HG03175 (cell line): ENCODE measurements at regions not wholly inside any gene's neighbourhood (a gene's known extent, or its start where the extent isn't known, plus 50 kb on each side); places are given as distances from the start of the nearest gene placed in this dataset.
"Not testable (repeated sequence)": the region's sequence is repeated elsewhere in the genome, so short reads cannot be mapped to it uniquely, and the experiment has no call there.

Source experiments
- ATAC-seq: cut with Tn5 transposase; IDR thresholded peaks from one replicate; pipeline ENCODE4 v1.9.1; 2021; ENCODE audit warnings: mild to moderate bottlenecking, moderate library complexity; ENCODE audit not compliant: unreplicated experiment

DNA sequence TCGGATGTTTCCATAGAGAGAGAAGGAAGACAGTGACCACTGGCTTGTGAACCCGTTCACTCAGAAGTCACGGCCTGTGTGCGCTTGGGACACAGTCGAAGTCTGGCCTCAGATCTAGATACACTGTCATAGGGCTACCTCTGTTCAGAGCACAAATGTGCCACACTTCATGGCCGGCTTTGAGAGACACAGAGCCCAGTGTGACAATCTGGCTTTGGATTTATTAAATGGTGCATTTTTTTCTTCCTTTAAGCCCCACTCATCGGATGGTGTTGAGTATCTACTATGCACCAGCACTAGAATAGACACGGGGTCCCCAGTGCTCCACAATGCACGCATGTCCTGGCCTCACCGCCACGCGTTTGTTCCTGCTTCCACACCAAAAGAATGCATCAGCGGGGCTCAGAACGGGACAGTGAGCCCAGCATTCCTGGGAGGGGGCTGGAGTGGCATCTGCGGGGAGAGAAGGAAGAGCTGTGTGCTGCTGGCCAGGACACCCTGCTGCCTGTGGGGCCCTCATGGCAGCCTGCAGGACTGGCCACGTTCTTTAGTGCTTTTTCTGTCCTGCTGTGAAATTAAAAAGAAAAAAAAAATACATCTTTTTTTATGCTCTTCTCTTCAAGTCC, 738.9 kb upstream of the SALL3 start:
- no peak for ATAC-seq

DNA sequence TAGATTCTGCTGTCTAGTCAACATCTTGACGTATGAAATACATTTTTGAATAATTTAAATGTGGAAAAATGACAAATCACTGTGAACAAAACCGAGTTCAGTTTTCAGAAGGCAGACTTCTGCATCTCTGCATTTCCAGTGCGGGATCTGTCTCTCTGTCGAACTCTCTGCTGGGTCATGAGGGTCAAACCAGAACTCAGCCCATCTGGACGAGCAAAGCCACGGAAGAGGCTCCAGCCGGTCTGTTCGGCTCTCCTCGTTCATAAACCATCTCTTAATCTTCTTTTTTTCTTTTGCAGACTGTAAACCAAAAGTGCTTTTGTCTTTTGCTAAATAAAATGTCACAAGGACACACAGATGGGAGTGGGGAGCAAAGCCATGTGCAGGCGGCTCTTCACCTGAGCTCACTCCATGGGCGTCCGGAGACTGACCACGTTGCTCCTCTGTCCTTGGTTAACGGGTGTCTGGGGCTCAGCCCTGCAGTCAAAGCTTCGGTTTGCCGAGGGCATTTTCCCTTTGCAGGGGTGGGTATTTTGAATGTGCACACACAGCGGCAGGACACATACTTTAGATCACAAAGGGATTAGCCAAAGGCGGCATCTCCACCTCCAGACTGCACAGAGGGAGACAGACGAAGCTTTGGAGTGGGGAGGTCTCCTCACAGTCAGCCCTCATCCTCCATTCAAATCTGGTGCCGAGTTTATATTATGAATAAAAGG, 737.9 kb upstream of the SALL3 start:
- no peak for ATAC-seq

DNA sequence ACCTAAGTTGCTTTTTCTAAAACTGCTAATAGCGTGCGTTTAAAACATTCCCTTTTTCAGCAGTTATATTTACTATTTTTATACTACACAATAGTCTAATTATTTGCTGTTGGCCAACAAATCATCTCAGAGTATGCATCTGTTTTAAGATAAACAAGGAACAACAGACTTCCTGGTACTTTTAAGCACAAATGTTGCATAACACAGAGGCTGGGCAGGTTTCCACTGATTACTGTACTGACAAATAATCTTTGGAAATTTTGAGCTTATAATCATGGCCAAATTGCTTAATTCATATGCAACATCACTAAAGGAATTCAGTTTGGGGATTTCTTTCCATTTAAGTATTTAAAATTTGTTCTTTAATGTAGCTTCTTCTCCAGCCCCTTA, 737.4 kb upstream of the SALL3 start:
- ATAC-seq = no peak

DNA sequence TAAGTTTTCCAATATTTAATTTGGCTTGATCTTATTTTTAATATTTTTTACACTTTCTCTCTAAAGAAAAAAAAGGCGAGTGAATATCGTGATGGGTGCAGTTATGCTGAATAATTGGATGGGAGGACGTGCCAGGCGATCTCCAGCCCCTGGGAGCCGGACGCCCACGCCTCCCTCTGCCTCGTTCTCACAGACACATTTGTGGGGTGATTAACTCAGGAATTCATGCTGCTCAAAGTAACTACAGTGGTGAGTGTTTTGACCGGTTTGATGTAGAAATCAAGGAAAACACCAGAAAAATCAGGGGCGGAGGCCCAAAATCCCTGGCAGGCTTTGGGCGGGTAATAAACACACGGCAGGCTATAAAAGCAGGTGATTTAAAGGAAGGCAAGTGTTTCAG, 736.8 kb upstream of the SALL3 start:
- ATAC-seq = no peak

DNA sequence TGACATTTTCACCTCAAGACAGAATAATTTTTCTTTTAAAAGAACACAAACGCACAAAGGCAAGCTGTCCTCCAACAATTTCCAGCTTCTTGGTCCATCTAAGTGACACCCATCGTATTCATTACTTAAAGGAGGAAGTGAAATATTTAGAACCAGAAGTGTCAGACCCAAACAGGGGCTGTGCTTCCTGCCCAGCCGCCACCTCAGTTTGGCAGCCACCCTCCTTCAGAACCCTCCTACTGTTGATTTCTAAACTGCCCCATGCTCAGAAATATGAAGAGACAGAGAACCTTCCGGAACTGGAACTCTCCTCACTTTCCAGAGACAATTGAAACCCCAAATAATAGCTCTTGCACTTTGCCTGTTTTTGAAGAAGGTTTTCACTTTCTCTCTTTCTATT, 734.8 kb upstream of the SALL3 start:
- ATAC-seq = no peak

DNA sequence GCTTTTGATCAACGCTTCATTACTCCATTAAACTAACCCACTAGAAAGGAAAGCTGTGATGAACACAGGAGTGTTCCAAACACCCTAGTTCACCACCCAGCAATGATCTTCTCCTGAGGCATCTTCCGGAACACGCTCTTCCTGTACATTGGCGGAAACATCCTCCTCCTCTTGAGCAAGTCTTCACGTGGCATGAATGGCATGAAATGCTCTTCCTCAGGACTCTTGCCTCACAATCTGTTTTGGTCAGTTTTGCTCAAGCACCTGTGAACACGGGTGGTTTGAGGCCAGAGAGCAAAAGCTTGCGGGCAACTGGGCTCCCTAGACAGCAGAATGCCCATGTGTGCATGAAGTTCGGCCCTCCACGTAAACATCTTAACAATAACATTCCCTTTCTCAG, 734.2 kb upstream of the SALL3 start:
- ATAC-seq = no peak

DNA sequence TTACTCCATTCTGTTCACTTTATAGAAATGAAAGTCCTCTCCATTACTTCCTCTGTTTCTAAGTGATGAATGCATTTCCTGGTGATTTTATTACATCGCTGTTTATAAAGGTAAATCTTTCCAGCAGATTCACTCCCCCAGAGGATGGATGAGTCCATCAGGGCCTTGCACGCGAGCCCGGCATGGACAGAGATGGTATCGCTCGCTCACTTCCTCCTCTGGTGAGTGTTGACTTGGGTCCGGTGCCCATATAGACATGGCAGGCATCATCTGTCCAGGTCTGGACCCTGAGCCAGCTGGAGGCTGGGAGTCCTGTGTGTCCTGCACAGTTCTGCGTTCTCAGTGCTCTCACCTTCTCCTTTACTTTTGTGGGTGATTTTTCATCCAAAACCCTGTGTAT, 733.6 kb upstream of the SALL3 start:
- ATAC-seq = no peak

DNA sequence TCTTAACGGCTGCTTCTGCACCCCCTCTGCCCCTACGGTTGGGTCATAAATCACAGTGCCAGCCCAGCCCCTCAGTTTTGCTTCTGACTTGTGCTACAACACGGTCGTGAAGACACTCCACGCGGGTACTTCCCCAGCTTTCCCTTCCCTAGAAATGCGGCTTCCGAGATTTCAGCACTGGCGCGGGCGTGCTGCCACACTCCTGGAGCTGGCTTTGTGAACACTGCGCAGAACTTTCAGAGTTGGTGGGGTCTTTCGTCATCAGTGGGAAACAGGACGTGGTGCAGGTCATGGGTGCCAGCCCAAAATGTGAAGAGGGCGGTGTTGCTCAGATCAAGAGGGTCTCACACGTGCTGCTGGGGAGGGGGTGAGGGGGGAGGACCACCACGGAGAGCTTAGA, 733.0 kb upstream of the SALL3 start:
- ATAC-seq = no peak

DNA sequence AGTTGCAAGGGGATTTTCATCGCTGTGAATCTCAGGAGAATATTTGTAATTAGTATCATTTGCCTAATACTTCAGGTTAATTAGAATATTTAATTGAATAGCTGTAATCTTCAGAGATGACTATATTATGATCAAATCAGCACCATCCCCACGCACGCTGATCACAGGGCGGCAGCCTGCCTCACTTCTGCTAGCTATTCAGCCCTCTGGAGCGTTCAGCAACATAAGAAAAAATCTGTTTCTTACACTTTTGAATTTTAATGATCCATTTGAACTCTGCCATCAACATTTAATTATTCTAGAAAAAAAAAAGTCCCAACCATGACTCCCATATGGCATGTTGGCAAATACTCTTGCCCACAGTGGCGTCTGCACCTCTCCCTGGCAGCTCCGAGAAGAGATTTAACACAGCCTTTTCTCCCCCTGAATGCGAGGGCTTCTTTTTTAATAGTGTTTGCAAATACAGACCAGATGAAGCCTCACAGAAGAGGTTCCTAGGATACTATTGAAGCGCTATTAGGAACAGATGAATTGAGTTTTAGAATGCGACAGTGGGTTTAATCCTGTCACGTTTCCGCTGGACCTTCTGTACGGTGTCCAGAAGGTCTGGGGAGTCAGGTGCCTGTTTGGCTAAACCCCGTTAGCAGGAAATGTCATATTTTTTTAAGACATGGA, 731.9 kb upstream of the SALL3 start:
- no peak for ATAC-seq

DNA sequence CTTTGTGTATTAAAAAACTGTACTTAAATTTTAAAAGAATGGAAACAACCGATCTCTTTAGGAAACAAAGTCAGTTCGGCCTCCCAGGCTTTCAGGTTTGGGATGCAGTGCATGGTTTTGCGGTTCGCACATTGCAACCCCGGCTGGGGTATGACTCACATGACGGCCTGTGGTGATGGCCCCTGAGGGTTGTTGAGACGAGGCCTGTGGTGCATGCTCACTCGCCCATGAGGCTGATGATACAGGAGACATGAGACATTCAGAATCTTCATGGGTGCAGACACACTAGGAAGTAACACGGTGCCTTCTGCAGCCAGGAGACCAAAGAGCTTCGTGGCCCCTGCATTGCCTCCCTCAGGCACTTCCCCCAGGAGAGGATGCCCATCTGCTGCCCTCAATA, 724.6 kb upstream of the SALL3 start:
- no peak for ATAC-seq

DNA sequence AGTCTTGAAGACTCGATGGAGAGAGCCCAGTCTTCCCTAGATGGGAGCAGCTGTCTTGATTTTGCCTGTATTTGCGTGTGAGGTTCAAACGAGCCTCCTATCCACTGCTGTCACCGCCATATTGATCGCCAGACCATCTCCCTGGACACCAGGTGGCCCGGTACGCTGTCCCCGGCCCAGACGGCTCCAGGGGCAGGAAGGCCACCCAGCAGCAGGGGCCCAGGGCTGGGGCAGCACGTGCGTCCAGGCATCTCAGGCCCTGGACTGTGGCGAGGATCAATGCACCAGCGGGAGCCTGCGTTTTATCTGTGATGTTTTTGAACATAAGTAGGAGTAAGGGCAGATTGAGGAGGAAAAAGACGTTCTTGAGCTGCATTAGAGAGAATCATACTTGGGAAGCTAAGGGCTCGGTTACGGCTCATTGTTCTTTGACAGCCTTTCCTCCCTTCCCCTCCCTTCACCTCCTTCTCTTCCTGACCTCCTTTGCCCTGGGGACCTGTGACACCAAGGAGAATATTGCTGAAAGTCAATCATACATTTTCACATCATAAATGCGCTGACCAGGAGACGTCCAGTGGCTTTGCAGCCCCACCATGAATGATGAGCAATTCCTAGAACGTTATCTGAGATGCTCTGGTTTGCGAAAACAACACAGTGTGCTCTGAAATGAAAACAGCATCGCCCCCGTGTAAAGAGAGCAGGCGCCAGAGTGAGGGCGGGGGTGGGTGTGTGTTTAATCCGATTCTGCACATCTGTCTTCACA, 711.2 kb upstream of the SALL3 start:
- ATAC-seq = no peak

DNA sequence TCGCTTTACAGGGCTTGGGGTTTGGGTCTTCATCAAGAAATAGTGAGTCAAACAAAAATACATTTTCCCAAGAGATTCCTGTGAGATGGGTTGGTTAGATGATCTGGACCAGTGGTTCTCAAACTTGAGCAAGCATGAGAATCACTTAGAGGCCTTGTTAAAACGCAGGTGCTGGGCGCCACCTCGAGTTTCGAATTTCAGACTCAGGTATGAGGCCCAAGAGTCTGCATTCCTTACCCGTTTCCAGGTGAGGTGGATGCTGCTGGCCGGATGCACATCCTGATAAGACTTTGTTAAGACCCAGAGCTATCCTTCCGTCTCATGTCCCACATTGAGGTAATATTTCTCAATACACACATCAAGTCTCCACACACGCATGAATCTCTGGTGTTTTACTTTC, 707.8 kb upstream of the SALL3 start:
- no peak for ATAC-seq

DNA sequence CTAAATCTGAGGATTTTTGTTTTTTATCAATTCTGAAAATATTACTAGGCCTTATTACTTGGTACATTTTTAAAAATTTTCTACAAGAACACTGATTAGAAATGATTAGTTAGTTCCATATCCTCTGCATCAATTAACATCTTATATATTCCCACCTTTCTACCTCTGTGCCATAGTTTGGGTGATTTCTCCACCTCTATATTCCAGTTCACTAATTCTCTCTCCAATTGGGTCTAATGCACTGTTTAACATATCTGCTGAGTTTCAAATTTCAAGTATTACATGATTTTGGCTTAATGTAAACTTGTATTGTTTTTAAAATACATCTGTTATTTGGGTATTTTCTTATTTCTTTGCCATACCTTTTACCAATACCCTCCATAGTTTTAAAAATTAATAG, 705.7 kb upstream of the SALL3 start:
- ATAC-seq = no peak

DNA sequence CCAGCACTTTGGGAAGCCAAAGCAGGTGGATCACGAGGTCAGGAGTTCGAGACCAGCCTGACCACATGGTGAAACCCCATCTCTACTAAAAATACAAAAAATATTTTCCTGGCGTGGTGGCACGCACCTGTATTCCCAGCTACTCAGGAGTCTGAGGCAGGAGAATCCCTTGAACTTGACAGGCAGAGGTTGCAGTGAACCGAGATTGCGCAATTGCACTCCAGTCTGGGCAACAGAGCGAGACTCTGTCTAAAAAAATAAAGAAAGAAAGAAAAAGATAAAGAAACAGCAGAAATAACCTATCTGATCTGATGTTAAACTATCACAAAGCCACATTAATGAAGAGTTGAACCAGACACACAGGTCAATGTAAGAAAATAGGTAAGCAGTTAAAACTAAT, 696.2 kb upstream of the SALL3 start:
- not testable (repeated sequence) for ATAC-seq

DNA sequence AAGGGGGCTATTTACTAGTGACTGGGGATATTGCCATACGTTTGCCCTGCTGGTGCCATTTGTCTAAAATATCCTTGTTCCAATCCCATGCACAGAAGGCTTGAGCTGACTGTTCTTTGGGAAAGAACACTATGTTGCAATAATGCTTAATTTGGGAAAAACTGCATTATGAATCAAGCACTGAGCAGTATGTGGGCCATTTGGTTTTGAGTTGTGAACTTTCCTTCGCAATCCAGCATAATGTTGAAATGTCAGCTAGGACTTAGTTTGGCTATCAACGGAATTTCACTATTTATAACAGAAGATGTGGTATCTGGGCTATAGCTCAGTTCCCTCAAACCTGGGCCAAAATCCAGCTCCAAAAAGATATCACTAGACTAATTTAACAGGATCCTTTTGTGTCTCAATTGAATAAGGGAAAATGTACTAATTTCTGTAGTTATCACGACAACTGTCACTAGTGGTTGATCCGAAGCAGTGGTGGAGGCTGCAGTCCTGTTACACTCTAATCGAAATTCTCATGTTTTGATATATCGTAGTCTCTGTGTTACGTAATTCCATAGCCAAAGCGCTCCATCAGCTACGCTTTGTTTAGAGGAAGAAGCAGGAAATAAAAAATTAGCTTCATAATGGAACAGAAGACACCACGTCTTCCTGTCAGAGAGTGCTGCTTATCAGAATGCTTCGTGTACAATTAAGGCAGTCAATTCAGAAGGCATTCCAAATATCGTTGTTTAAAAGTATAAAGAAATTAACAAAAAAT, 686.8 kb upstream of the SALL3 start:
- ATAC-seq = no peak

DNA sequence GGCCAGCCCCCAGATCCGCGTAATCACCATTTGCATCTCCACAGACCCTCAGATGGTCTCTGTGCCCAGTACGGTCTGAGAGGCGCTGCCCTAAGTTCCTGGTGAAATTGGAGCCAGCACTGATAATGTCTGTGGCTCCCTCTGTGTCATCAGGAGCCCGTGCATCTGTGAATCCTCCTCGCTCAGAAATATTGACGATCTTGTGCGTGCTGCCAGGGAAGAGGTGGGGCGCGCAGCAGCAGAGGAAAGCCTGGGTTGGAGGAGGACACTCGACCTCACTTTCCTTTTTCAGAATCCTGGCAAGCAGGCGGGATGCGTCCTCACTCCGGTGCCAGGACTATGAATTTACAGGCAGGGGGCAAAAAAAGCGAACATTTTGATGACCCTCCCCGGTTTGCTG, 686.1 kb upstream of the SALL3 start:
- no peak for ATAC-seq

DNA sequence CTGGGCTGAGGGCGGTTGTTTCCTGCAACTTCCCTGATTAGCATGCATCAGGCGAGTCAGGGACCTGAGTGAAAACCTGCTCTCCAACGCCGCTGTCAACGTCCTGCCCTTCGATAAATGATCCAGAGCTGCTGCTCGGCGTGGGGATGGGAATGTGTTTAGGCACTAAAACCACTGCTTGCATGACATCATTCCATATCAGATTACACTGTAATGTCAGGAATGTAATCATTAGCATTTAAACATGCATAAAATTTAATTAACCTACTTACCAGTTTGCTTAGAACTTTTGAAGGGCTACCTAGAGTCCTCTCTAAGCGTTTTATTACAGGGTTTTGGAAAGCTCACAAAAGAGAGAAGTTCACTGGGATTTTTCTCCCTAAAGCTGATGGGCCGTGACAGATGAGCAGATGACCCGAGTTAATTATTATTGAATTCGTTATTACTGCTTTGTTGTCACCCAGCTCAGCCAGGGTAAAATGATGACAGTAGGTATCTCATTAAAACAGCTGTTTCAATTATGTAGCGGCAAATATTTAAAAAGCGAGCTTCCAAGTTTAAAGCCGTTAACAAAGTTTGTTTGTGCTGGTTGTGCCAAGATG, 685.6 kb upstream of the SALL3 start:
- no peak for ATAC-seq

DNA sequence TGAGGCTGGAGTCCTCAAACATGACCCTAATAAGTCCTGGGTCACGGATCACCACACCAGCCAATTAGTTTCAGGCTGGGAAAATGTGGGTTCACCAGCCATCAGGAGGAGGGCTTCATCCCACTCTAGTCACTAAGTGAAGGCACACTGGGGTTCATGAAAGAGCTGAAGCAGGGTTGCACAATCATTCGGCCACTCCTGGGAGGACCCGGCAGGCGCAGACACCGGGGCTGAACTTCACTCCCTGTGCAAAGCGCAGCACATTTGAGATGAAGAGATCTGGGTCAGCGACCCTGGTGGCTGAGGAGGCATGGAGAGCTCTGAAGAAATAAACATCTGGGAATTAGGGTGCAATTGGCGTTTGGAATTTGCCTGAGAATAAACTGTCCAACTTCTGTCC, 684.4 kb upstream of the SALL3 start:
- ATAC-seq = no peak

DNA sequence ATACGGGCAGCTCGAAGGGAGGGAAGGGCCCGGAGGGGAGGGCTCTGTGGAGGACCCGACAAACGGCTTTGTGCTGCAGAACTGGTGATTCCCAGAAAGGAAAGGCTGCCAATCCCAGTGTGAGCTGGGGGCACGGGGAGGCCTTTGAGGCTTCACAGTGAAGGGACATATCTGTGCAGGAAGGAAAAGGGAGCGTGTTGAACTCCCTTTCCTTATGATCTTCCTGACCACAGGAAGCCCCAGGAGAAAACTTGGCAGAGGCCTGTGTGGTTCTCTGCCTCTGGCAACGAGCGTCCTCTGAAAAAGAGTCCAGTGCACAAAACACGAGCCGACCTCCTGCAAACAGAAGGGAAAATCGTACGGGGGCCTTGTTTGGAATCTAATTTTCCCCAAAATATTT, 683.5 kb upstream of the SALL3 start:
- ATAC-seq = no peak

DNA sequence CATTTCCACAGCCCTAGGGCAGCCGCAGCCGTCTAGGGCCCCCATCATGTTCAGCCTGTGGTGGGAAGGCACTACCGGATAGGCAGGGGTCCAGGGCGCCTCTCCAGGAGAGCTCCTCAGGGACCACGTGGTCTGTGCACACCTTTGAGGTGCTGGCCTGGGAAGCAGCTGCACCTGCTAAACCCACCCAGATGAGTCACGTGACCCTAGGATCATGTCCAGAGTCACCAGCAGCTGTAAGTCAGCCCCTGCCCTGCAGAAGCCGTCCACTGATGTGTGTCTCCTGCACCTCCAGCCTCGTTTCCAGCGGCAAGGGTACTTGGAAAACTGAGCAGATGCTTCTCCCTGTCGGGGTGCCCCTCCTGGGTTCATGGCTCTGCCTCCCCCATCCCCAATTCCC, 682.6 kb upstream of the SALL3 start:
- no peak for ATAC-seq
